Fibroblast of the aortic adventitia (primary cell): ENCODE measurements at regions not wholly inside any gene's neighbourhood (a gene's known extent, or its start where the extent isn't known, plus 50 kb on each side); places are given as distances from the start of the nearest gene placed in this dataset.

Source experiments
- DNase-seq: peaks from one replicate; pipeline ENCODE4 v3.0.0-alpha.2; 2010; ENCODE audit warnings: low read depth
- H3K4me3 ChIP-seq: 2 replicates; pipeline ENCODE4 v1.5.1; 2011; ENCODE audit warnings: low read depth, mild to moderate bottlenecking, control low read depth, low read length, moderate library complexity
- TF ChIP-seq, protein P1 (sequence below): IDR thresholded peaks from 2 replicates; pipeline ENCODE4 v1.5.1; 2011; ENCODE audit warnings: mild to moderate bottlenecking, low read length, control low read depth, inconsistent platforms; ENCODE audit not compliant: insufficient read depth

GRCh38 chr4:78722320-78722719, 53.8 kb upstream of the BMP2K start:
- H3K4me3 ChIP-seq = no peak overlapping the region
- DNase-seq = no peak
- TF ChIP-seq, protein P1, sequence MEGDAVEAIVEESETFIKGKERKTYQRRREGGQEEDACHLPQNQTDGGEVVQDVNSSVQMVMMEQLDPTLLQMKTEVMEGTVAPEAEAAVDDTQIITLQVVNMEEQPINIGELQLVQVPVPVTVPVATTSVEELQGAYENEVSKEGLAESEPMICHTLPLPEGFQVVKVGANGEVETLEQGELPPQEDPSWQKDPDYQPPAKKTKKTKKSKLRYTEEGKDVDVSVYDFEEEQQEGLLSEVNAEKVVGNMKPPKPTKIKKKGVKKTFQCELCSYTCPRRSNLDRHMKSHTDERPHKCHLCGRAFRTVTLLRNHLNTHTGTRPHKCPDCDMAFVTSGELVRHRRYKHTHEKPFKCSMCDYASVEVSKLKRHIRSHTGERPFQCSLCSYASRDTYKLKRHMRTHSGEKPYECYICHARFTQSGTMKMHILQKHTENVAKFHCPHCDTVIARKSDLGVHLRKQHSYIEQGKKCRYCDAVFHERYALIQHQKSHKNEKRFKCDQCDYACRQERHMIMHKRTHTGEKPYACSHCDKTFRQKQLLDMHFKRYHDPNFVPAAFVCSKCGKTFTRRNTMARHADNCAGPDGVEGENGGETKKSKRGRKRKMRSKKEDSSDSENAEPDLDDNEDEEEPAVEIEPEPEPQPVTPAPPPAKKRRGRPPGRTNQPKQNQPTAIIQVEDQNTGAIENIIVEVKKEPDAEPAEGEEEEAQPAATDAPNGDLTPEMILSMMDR = no peak

- no peak overlapping the region for H3K4me3 ChIP-seq
- DNase-seq = no peak
- TF ChIP-seq, protein P1 = no peak
These were observed 53.3 kb upstream of the BMP2K start for GRCh38 chr4:78722878-78723277.
